Sigmoid colon (tissue), 6 donors: ENCODE measurements at regions not wholly inside any gene's neighbourhood (a gene's known extent, or its start where the extent isn't known, plus 50 kb on each side); places are given as distances from the start of the nearest gene placed in this dataset.
A peak's percentile ranks its signal among the peaks of the same experiment; 100 is the strongest.

Experiments used
- DNase-seq: peaks from one replicate; pipeline ENCODE4 v3.0.0-alpha.2; 2019
- H3K27ac ChIP-seq, 4 donors: fragments of 200-600 bp; sonication (generic); one replicate each; pipeline ENCODE4 v1.5.1; 2016 to 2019; ENCODE audit warnings: mild to moderate bottlenecking in 1 of 4
- H3K27me3 ChIP-seq, 3 donors: fragments of 200-600 bp; sonication (generic); one replicate each; pipeline ENCODE4 v1.5.1; 2019; ENCODE audit warnings: mild to moderate bottlenecking in 1 of 3
- H3K36me3 ChIP-seq, 4 donors: fragments of 200-600 bp; sonication (generic); one replicate each; pipeline ENCODE4 v1.5.1; 2016 to 2019
- H3K4me1 ChIP-seq, 4 donors: fragments of 200-600 bp; sonication (generic); one replicate each; pipeline ENCODE4 v1.5.1; 2017 to 2019
- H3K4me3 ChIP-seq, 4 donors: fragments of 200-600 bp; sonication (generic); one replicate each; pipeline ENCODE4 v1.5.1; 2017 to 2019; ENCODE audit warnings: mild to moderate bottlenecking in 2 of 4, moderate library complexity in 1 of 4
- H3K9me3 ChIP-seq, 4 donors: fragments of 200-600 bp in 3 of 4; sonication (generic) in 3 of 4; one replicate each; pipeline versions ENCODE4 v1.5.1 to v1.6.1; 2013 to 2019
- EP300 ChIP-seq, 4 donors: sonication (generic); formaldehyde crosslinking; IDR thresholded peaks; one replicate each; pipeline ENCODE4 v1.6.1; 2017; ENCODE audit warnings: antibody characterized with exemption in 4 of 4
- POLR2A ChIP-seq, 2 donors: fragments of 450-650 bp; IDR thresholded peaks; one replicate each; pipeline ENCODE4 v1.6.1; 2016; ENCODE audit warnings: antibody characterized with exemption in 2 of 2, mild to moderate bottlenecking in 2 of 2, moderate library complexity in 2 of 2
- POLR2AphosphoS5 ChIP-seq, 4 donors: sonication (generic); formaldehyde crosslinking; IDR thresholded peaks; one replicate each; pipeline ENCODE4 v1.6.1; 2017; ENCODE audit warnings: antibody characterized with exemption in 4 of 4
- WGBS, 2 donors: extraction: QIAGEN DNeasy Blood & Tissue Kit; methylation state at CpG; one replicate each; pipeline ENCODE4 v1.1.7; 2013; 5-methylcytosine and 5-hydroxymethylcytosine counted together
- intact Hi-C: fragments of 100-400 bp; cut with DNase I; formaldehyde crosslinking; loops from one replicate; pipeline ENCODE4 v1.15.1; 2023
- TF ChIP-seq, protein P1 (sequence below), 4 experiments: fragments of 450-650 bp in 3 of 4; fragments of 200-600 bp in 1 of 4; IDR thresholded peaks; one replicate each; pipeline ENCODE4 v1.5.1; 2016 to 2019; ENCODE audit warnings: antibody characterized with exemption in 4 of 4, mild to moderate bottlenecking in 3 of 4, moderate library complexity in 2 of 4
- donor health status: healthy with polysubstance abuse.
- donor health status: healthy.

DNA sequence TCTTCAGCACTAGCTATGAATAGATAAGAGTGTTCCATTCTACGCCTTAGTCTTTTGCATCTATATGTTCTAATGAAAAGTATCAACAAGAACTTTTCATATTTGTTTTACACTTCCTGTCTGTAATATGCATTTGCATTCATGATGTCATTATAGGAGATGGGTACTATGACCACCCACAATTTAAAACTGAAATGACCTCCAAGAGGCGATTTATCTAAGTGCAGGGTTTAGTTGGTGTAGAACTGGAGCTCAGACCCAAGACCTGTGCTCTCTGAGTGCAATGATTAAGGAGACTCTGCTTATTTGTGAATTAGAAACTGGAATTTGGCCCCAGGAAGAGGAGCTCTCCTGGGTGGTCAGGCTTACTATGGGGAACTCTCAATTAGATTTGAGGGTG lies 289.1 kb downstream of the ETS1 start:
- Histone ChIP-seq H3K36me3 (no peaks in the 10 kb centered on the region), H3K4me1 (peaks cover 0 to 33% (median 15%) of the 10 kb centered on the region in 4 donors), H3K27me3 (no peaks in the 10 kb centered on the region), H3K27ac (peak overlapping the region in 3 of 4 donors; percentile 23 to 34 (median 26)), H3K4me3 (no peak overlapping the region), H3K9me3 (no peaks in the 10 kb centered on the region)
- intact Hi-C loops, result no loop called here
- no peak for TF ChIP-seq POLR2A (IDR thresholded peaks at IDR 0.05)
- TF ChIP-seq, protein P1, sequence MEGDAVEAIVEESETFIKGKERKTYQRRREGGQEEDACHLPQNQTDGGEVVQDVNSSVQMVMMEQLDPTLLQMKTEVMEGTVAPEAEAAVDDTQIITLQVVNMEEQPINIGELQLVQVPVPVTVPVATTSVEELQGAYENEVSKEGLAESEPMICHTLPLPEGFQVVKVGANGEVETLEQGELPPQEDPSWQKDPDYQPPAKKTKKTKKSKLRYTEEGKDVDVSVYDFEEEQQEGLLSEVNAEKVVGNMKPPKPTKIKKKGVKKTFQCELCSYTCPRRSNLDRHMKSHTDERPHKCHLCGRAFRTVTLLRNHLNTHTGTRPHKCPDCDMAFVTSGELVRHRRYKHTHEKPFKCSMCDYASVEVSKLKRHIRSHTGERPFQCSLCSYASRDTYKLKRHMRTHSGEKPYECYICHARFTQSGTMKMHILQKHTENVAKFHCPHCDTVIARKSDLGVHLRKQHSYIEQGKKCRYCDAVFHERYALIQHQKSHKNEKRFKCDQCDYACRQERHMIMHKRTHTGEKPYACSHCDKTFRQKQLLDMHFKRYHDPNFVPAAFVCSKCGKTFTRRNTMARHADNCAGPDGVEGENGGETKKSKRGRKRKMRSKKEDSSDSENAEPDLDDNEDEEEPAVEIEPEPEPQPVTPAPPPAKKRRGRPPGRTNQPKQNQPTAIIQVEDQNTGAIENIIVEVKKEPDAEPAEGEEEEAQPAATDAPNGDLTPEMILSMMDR (IDR thresholded peaks at IDR 0.05), result no peak
- no peak for TF ChIP-seq EP300 (IDR thresholded peaks at IDR 0.05)
- TF ChIP-seq POLR2AphosphoS5 (IDR thresholded peaks at IDR 0.05), result no peak
- WGBS, 2 donors, result 86 to 92% methylated on average over 2 of the region's 2 CpGs
- no peak for DNase-seq

- Histone ChIP-seq H3K9me3 (no peaks in the 10 kb centered on the region), H3K36me3 (no peaks in the 10 kb centered on the region), H3K27ac (peak overlapping the region in 2 of 4 donors; percentile 23 to 26), H3K27me3 (no peaks in the 10 kb centered on the region), H3K4me1 (peaks cover 0 to 33% (median 15%) of the 10 kb centered on the region in 4 donors), H3K4me3 (no peak overlapping the region)
- intact Hi-C loops, result no loop called here
- DNase-seq, result no peak
- TF ChIP-seq EP300 (IDR thresholded peaks at IDR 0.05), result no peak
- TF ChIP-seq POLR2A (IDR thresholded peaks at IDR 0.05), result no peak
- TF ChIP-seq POLR2AphosphoS5 (IDR thresholded peaks at IDR 0.05), result no peak
- TF ChIP-seq, protein P1 (IDR thresholded peaks at IDR 0.05), result no peak
- WGBS, 2 donors, result 78 to 84% methylated on average over 3 of the region's 3 CpGs
Measured at GRCh38 chr11:128297805-128298204, 289.6 kb downstream of the ETS1 start.

GRCh38 chr11:128297091-128297651 lies 290.2 kb downstream of the ETS1 start:
- peak overlapping the region in 1 of 4 donors; percentile 31 for H3K27ac ChIP-seq
- no peaks in the 10 kb centered on the region for H3K9me3 ChIP-seq
- no peaks in the 10 kb centered on the region for H3K27me3 ChIP-seq
- H3K4me1 ChIP-seq, result peaks cover 0 to 33% (median 15%) of the 10 kb centered on the region in 4 donors
- no peak overlapping the region for H3K4me3 ChIP-seq
- TF ChIP-seq POLR2A (IDR thresholded peaks at IDR 0.05) (no peak), EP300 (IDR thresholded peaks at IDR 0.05) (no peak), POLR2AphosphoS5 (IDR thresholded peaks at IDR 0.05) (no peak)
- TF ChIP-seq, protein P1 (IDR thresholded peaks at IDR 0.05), result no peak
- intact Hi-C loops, result no loop called here
- no peaks in the 10 kb centered on the region for H3K36me3 ChIP-seq
- DNase-seq, result no peak
- 20 to 44% methylated on average over 4 of the region's 4 CpGs for WGBS, 2 donors

- no peak overlapping the region for H3K27ac ChIP-seq
- WGBS, 2 donors, result 88 to 92% methylated on average over 1 of the region's 1 CpG
- DNase-seq, result no peak
- TF ChIP-seq EP300 (IDR thresholded peaks at IDR 0.05), result no peak
- no peak for TF ChIP-seq POLR2A (IDR thresholded peaks at IDR 0.05)
- TF ChIP-seq, protein P1 (IDR thresholded peaks at IDR 0.05), result no peak
- no peak for TF ChIP-seq POLR2AphosphoS5 (IDR thresholded peaks at IDR 0.05)
- H3K36me3 ChIP-seq, result no peaks in the 10 kb centered on the region
- H3K9me3 ChIP-seq, result no peaks in the 10 kb centered on the region
- peaks cover 0 to 41% (median 18%) of the 10 kb centered on the region in 4 donors for H3K4me1 ChIP-seq
- intact Hi-C loops, result loop anchor here (5.0 kb wide), 1 partner anchor 538 kb away; no protein-coding TSS in a partner anchor
- no peaks in the 10 kb centered on the region for H3K27me3 ChIP-seq
- no peak overlapping the region for H3K4me3 ChIP-seq
Measured at GRCh38 chr11:128294671-128295050, 292.7 kb downstream of the ETS1 start.
